Thyroid gland (tissue), 4 donors: ENCODE measurements at regions not wholly inside any gene's neighbourhood (a gene's known extent, or its start where the extent isn't known, plus 50 kb on each side); places are given as distances from the start of the nearest gene placed in this dataset.

Experiments used
- DNase-seq, 2 donors: peaks; one replicate each; pipeline ENCODE4 v3.0.0-alpha.2; 2019
- H3K27ac ChIP-seq, 3 donors: fragments of 200-600 bp; sonication (generic); 1 replicate in 2 of 3; 2 replicates in 1 of 3; pipeline ENCODE4 v1.5.1; 2016 to 2019; ENCODE audit warnings: mild to moderate bottlenecking in 1 of 3, moderate library complexity in 1 of 3
- H3K27me3 ChIP-seq: fragments of 200-600 bp; sonication (generic); one replicate; pipeline ENCODE4 v1.5.1; 2019
- H3K36me3 ChIP-seq, 2 donors: fragments of 200-600 bp; sonication (generic); one replicate each; pipeline ENCODE4 v1.5.1; 2016 to 2019
- H3K4me1 ChIP-seq, 2 donors: fragments of 200-600 bp; sonication (generic); one replicate each; pipeline ENCODE4 v1.5.1; 2017 to 2019
- H3K4me3 ChIP-seq, 3 donors: fragments of 200-600 bp; sonication (generic); replicated peaks in 1 of 3; 1 replicate in 2 of 3; 2 replicates in 1 of 3; pipeline ENCODE4 v1.5.1; 2016; ENCODE audit warnings: mild to moderate bottlenecking in 1 of 3
- H3K9me3 ChIP-seq: fragments of 200-600 bp; sonication (generic); one replicate; pipeline ENCODE4 v1.5.1; 2017
- CTCF ChIP-seq, 6 experiments: fragments of 200-600 bp in 3 of 6; fragments of 450-650 bp in 3 of 6; sonication (generic) in 3 of 6; IDR thresholded peaks; one replicate each; pipeline ENCODE4 v1.5.1; 2016 to 2019; ENCODE audit warnings: antibody characterized with exemption in 6 of 6, mild to moderate bottlenecking in 2 of 6, inconsistent platforms in 1 of 6, moderate library complexity in 1 of 6
- POLR2A ChIP-seq, 2 donors: fragments of 450-650 bp; IDR thresholded peaks; one replicate each; pipeline ENCODE4 v1.6.1; 2017; ENCODE audit warnings: antibody characterized with exemption in 2 of 2, mild to moderate bottlenecking in 2 of 2, moderate library complexity in 1 of 2
- WGBS, 2 donors: methylation state at CpG; one replicate each; pipeline ENCODE4 v1.1.5; 2017; 5-methylcytosine and 5-hydroxymethylcytosine counted together
- intact Hi-C: fragments of 100-400 bp; cut with DNase I; formaldehyde crosslinking; loops from one replicate; pipeline ENCODE4 v1.15.1; 2023

DNA sequence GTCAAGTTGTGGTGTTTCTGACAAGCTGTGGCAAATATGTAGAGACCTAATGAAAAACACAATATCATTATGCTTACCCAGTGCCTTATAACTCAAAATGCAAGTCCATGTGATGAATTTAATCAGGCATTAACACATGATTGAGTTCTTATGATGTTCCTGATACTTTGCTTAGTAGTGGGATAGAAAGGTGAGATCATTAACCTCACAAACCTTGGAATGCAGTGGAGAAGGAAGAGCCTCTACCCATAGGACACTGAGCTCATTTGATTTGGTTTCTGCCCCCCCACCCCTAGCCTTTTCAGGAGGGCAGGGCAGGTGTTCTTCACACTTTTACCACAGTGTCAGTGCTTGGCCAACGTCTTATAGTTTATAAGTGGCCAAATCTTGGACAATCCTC, 683.6 kb upstream of the CPEB2 start:
- H3K4me3 ChIP-seq: no peak overlapping the region
- H3K4me1 ChIP-seq: no peaks in the 10 kb centered on the region
- intact Hi-C loops: no loop called here
- no peak for TF ChIP-seq CTCF (IDR thresholded peaks at IDR 0.05)
- no peak for TF ChIP-seq POLR2A (IDR thresholded peaks at IDR 0.05)
- no peaks in the 10 kb centered on the region for H3K27me3 ChIP-seq
- no peak for DNase-seq
- H3K9me3 ChIP-seq: no peaks in the 10 kb centered on the region
- WGBS, 2 donors: 50 to 55% methylated on average over 1 of the region's 1 CpG
- H3K27ac ChIP-seq: no peak overlapping the region
- no peaks in the 10 kb centered on the region for H3K36me3 ChIP-seq

GRCh38 chr4:14321723-14322122, 680.6 kb upstream of the CPEB2 start:
- no peaks in the 10 kb centered on the region for H3K4me1 ChIP-seq
- intact Hi-C loops: no loop called here
- H3K4me3 ChIP-seq: no peak overlapping the region
- H3K27ac ChIP-seq: no peak overlapping the region
- no peaks in the 10 kb centered on the region for H3K9me3 ChIP-seq
- 91 to 96% methylated on average over 1 of the region's 1 CpG for WGBS, 2 donors
- no peak for DNase-seq
- H3K27me3 ChIP-seq: no peaks in the 10 kb centered on the region
- H3K36me3 ChIP-seq: no peaks in the 10 kb centered on the region
- no peak for TF ChIP-seq POLR2A (IDR thresholded peaks at IDR 0.05)
- no peak for TF ChIP-seq CTCF (IDR thresholded peaks at IDR 0.05)

DNA sequence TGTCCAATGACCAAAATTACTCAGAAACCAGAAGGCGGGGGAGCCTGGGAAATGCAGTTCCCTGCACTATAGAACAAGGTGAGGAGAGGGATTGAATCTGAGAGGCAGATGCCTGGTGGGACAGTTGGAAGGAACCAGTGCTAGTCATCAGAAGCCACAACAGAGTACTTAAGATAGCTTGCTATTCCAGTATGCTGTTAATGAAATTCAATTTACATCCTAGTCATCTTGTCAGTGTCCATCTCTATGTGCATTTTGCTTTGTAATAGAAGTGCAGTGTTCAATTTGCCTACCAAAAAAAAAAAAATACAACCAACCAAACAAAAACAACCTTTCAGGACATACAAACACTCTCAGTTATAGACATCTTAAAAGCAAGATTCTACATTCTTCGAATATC, 679.1 kb upstream of the CPEB2 start:
- H3K36me3 ChIP-seq: no peaks in the 10 kb centered on the region
- no peak overlapping the region for H3K4me3 ChIP-seq
- TF ChIP-seq POLR2A (IDR thresholded peaks at IDR 0.05) (no peak), CTCF (IDR thresholded peaks at IDR 0.05) (no peak)
- DNase-seq: no peak
- WGBS, 2 donors: 85 to 90% methylated on average over 2 of the region's 2 CpGs
- H3K27me3 ChIP-seq: no peaks in the 10 kb centered on the region
- no peak overlapping the region for H3K27ac ChIP-seq
- H3K4me1 ChIP-seq: no peaks in the 10 kb centered on the region
- H3K9me3 ChIP-seq: no peaks in the 10 kb centered on the region
- intact Hi-C loops: no loop called here

DNA sequence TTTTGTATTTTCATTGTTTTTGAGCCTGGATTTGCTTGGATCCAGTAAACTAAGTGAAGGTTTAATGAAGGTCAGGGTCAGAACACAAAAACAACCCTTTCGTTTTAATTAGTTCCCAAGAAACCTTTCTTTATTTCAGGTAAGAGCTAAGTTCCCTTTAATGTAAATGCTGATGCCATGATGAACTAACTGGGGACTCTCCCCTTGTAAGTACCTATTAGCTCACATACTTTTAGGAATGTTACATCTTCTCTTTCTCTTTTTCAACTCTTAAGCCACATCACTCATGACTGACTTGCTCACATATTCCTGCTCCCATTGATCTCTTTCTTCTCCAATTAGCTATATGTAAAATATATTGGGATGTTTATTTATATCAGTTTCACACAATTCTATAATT, 673.1 kb upstream of the CPEB2 start:
- Histone ChIP-seq H3K9me3 (no peaks in the 10 kb centered on the region), H3K36me3 (no peaks in the 10 kb centered on the region), H3K4me3 (no peak overlapping the region), H3K27ac (no peak overlapping the region), H3K4me1 (no peaks in the 10 kb centered on the region), H3K27me3 (no peaks in the 10 kb centered on the region)
- TF ChIP-seq CTCF (IDR thresholded peaks at IDR 0.05): no peak
- no peak for TF ChIP-seq POLR2A (IDR thresholded peaks at IDR 0.05)
- WGBS, 2 donors: 80 to 81% methylated on average over 1 of the region's 1 CpG
- intact Hi-C loops: no loop called here
- no peak for DNase-seq

- intact Hi-C loops: no loop called here
- Histone ChIP-seq H3K4me3 (no peak overlapping the region), H3K36me3 (no peaks in the 10 kb centered on the region), H3K27me3 (no peaks in the 10 kb centered on the region), H3K4me1 (no peaks in the 10 kb centered on the region), H3K9me3 (no peaks in the 10 kb centered on the region), H3K27ac (no peak overlapping the region)
- 88 to 90% methylated on average over 2 of the region's 2 CpGs for WGBS, 2 donors
- no peak for DNase-seq
- no peak for TF ChIP-seq POLR2A (IDR thresholded peaks at IDR 0.05)
These were observed 668.7 kb upstream of the CPEB2 start for GRCh38 chr4:14333616-14334015.

DNA sequence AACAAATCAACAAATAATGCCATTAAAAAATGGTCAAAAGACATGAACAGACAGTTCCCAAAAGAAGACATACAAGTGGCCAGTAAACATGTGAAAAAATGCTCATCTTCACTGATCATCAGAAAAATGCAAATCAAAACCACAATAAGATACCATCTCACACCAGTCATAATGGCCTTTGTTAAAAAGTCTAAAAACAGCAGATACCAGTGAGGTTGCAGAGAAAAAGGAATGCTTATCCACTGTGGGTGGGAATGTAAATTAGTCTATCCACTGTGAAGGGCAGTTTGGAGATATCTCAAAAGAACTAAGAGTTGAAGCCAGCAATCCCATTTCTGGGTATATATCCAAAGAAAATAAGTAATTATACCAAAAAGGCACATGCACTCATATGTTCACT, 668.1 kb upstream of the CPEB2 start:
- TF ChIP-seq CTCF (IDR thresholded peaks at IDR 0.05): no peak
- TF ChIP-seq POLR2A (IDR thresholded peaks at IDR 0.05): no peak
- Histone ChIP-seq H3K9me3 (no peaks in the 10 kb centered on the region), H3K36me3 (no peaks in the 10 kb centered on the region), H3K27ac (no peak overlapping the region), H3K4me3 (no peak overlapping the region), H3K4me1 (no peaks in the 10 kb centered on the region), H3K27me3 (no peaks in the 10 kb centered on the region)
- intact Hi-C loops: no loop called here
- DNase-seq: no peak
